ENCODE measurements at regions not wholly inside any gene's neighbourhood (a gene's known extent, or its start where the extent isn't known, plus 50 kb on each side); places are given as distances from the start of the nearest gene placed in this dataset.

DNA sequence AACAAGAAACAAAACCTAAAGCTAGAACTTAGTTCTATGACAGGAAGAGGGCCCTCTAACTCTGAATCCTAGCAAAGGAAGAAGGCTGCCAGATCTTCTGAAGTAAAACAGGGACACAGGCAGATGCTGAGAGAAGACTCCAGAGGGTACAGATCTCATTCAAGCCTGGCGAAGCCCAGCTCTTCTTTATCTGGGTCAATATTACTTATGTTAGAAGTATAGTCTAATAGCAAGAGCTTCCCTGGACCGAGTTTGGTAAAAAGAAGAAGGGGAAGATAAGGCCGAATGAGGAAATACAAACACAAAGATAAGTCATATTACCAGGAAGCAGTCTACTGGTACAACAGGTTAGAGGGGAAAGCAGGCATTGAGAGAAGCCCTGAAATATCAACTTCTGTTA, 79.9 kb upstream of the CCDC91 start:
- no peak for DNase-seq

DNA sequence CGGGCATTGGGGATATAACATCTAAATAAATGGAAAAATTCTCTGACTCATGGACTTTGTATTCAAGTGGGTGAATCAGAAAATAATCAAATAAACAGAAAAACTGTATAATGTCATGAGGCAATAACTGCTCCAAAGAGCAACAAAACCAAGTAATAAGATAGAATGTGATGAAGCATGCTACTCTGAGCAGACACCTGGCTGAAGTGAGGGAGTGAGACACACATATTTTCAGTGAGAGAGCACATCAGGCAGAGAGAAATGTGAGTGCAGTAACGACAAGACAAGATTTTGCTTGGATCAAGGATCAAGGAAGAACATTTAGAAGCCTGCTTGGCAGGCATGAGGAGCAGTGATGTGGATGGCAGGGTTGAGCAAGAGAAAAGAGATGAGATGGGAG, 75.8 kb upstream of the CCDC91 start:
- DNase-seq, result no peak

DNA sequence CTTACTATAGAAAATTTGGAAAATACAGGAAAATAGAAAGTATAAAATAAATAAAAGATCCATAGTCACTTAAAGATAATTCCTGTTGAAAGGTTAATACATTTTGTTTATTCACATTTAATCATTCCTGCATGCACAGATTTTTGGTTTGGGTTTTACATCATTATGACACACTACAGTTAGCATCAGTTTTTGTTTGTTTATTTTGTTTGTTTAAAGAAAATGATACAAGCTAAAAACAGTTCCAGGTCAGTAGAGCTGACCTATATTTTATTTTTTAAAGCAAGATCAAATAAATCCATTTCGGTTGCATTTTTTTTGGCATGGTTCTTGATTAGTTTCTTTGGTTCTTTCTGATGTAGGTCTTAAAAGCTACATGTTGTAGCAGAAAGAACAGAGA, 68.8 kb upstream of the CCDC91 start:
- no peak for DNase-seq

DNA sequence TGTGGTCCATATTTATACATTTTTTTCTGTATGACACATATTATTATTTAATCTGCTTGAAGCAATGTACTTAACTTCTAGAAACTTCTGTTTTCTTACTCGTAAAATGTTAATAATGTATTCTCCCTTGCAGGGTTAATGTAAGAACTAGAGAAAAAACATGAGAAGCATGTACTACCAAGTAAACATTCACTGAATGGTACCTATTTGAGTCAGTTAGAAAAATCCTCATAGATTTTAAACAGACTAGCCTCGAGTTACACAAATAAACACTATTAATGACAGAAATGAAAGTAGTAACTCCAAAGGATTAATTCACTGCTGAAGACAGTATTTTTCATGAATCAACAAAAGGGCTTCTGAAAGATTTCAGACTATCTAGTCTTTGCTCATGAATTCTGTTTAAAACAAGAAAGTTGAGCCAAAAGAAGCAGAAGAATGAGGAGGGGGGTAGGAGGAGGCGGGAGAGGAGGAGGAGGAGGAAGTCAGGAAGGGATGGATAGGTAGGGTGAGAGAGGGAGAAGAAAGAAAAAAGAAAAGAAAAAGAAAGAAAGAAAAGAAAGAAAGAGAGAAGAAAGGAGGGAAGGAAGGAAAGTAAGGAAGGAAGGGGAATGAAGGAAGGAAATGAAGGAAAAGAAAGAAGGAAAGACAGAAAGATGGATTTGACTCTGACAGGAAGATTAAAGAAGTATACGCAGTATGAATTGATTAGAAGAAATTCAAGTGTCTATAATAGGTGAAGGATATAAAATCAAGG, 68.2 kb upstream of the CCDC91 start:
- no peak for DNase-seq

GRCh38 chr12:28122756-28123155, 67.5 kb upstream of the CCDC91 start:
- DNase-seq, result no peak

- no peak for DNase-seq
Observed at GRCh38 chr12:28127455-28127854, 62.8 kb upstream of the CCDC91 start.

DNA sequence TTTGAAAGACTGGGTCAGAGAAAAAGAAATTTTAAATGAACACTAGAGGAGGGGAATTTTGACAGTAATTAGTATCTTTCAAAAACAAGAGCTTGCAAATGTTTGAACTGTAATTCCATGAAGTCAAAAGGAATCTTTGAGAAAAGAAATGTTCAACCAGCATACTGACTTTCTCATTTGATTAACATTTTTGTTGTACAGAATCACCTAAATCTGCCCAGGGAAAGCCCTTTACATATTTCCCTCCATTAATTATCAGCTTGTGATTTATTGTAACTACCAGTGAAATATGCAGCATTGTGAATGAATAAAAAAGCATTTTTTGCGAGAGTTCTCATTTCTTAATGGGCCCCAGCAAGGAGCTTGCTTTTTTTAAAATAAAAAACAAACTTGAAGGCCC, 61.2 kb upstream of the CCDC91 start:
- DNase-seq, result peak; percentile 42

DNA sequence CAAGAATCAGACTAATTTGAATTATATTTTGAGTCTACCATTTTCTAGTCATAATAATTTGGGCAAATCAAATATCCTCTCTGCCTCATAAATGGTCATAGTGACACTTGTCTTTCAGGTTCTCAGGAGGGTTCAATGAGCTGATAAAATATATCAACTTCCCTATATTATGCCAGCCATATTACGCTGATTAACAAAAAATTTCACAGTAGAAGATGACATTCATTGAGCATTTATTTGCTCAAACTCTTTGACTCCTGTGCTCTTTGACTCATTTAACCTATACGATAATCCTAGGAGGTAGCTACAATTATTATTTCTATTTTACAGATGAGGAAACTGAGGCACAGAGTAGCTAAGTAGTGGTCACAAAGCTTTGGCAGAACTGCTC, 60.0 kb upstream of the CCDC91 start:
- DNase-seq, result no peak

- DNase-seq, result peak; percentile 99
Observed at GRCh38 chr12:28130625-28131598, 59.3 kb upstream of the CCDC91 start.

GRCh38 chr12:28132398-28132797, 57.9 kb upstream of the CCDC91 start:
- no peak for DNase-seq

DNA sequence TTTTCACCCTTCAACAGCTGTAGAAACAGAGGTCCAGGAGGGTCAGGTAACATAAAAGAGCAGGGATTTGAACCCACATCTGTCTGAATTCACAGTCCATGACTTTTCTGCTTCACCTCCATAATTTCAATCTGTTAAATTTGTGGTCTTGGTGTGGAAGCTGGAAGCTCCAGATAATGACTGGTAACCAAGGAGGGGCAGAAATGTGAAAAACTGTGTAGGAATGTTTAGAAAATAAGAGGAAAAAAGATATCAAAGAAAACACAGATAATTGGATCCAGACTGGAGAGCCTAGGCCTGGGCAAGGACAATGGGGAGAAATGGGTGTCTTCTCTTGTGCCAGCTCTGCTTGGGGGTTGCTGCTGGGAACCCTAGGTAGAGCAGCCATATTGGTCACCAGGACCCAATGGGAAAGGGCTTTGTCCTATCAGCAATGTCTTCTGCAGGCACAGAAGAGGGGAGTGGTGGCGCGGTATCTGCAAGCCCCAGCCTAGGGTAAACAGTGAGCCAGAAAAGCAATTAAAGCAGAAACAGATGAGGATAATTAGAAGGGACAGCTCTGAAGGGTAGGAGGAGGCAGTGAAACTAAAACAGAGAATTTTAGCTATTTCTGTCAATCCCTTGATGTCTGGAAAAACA, 54.3 kb upstream of the CCDC91 start:
- DNase-seq, result no peak

DNA sequence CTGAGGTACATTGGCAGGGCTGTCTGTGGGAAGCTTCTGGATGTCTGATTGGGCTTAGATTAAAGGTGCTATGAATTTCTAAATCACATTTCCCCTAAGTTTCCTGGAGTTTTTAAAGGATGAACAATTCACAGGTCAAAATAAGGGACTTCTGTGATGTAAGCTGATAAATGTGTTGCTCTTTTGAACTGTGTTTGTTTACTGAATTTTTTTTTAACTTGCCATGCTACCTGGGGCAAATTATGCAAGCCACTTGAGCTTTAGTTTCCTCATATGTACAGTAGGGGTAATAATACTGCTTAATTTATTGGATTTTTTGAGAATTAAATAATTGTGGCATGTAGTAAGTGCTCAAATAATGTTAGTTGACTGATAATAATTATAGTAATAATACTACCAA, 52.8 kb upstream of the CCDC91 start:
- DNase-seq, result no peak

DNA sequence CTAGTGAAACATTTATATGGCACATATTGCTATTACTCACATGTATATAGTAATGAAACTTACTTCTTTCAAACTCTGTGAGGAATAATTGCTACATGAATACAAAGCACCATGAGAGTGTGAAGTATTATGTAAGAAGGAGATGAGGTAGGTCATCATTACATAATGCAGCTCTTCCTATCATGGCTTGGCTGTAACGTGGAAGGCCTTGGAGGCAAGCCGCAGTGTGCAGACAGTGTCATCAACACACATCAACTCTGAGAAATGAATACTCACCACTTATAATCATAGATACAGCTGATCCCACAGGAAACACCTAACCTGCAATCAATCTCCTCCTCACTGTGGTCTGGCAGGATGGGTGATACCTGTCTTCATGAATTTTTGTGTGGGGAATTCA, 49.9 kb upstream of the CCDC91 start:
- no peak for DNase-seq
